GM19397 (cell line): ENCODE measurements at regions not wholly inside any gene's neighbourhood (a gene's known extent, or its start where the extent isn't known, plus 50 kb on each side); places are given as distances from the start of the nearest gene placed in this dataset.
"Not testable (repeated sequence)": the region's sequence is repeated elsewhere in the genome, so short reads cannot be mapped to it uniquely, and the experiment has no call there.

ENCODE experiments used
- ATAC-seq: cut with Tn5 transposase; IDR thresholded peaks from one replicate; pipeline ENCODE4 v1.9.1; 2021; ENCODE audit warnings: mild to moderate bottlenecking, moderate library complexity; ENCODE audit not compliant: unreplicated experiment

DNA sequence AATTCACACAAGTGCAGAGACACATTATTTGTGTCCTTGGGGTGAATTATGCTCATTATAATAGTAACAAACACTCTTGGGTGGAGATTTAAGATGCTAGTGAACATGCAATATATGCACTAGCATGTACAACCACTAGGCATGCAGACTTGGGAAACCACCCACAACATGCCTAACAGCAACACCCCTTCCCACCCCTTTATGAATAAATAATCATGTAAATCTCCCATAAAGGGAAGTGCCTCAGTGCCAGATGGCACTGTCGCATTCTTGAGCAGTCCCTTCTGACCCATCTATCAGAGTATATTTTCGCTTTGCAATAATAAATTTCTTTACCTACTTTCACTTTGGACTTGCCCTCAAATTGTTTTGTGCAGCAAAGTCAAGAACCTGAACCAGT, 1362.2 kb downstream of the OLFM4 start:
- ATAC-seq = no peak

DNA sequence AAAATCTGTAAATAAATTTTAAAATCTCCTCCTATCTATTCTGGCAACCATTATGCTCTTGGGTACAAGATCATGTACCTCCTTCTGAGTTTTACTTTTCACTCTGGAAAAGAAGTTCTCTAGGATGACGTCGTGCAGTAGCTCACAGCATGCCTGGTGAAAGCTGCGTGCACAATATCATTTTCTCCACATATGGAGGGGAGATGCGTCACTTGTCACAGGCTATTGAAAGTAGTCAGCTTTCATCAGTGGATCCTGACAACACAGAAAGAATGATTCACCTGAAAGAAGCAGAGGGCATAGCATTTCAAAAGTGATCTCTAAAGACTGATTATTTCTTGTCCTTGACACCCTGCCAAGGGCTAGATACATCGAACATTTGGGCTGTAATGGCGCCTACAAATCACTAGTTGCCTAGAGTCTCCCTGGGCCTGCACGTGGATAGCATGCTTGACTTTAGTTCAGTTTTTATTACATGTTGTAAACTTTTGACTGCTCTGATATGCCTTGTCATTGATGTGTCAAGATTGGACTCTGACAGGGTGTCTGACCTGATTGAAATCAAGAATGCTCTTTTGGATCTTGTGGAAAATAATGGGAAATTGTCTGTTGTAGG, 1365.6 kb downstream of the OLFM4 start:
- ATAC-seq = no peak

GRCh38 chr13:54394908-54395307, 1366.3 kb downstream of the OLFM4 start:
- ATAC-seq = no peak

- ATAC-seq = no peak
Measured at GRCh38 chr13:54402495-54402894, 1373.9 kb downstream of the OLFM4 start.

GRCh38 chr13:54415753-54416366, 1387.2 kb downstream of the OLFM4 start:
- ATAC-seq = no peak

- ATAC-seq = not testable (repeated sequence)
Measured at GRCh38 chr13:54422946-54423345, 1394.3 kb downstream of the OLFM4 start.

GRCh38 chr13:54424344-54424743, 1395.7 kb downstream of the OLFM4 start:
- ATAC-seq = no peak

DNA sequence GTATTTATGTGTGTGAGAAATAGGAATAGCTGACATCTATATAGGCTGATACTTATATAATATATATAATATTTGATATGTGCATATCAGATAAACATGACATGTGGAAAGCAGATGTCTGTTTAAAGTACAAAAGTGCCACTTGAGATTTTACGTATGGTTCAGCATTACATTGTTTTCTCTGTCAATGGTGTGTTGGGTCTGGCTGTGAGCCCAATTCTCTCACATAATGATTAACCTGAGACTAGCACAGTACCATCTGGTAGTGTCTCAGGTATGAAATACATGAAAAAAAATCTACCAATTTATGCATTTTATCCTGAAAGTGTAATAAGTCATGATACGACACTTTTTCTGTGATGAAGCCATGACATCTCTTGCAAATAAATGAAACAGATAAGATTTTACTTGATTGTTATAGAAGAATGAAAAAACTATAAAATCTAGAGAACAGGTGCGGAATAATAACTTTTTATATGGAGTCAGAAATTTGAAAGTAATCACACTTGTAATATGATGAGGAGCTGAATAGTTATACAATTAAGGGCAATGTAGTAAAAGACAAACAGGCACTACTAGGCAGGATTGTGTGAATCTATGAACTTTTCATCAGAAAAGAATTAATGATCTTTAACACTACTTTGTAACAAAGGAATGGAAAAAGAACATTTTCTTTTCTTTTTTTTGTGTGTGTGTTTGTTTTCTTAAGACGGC, 1405.0 kb downstream of the OLFM4 start:
- no peak for ATAC-seq

GRCh38 chr13:54440853-54441400, 1412.3 kb downstream of the OLFM4 start:
- ATAC-seq = not testable (repeated sequence)

GRCh38 chr13:54445453-54445852, 1416.8 kb downstream of the OLFM4 start:
- no peak for ATAC-seq

DNA sequence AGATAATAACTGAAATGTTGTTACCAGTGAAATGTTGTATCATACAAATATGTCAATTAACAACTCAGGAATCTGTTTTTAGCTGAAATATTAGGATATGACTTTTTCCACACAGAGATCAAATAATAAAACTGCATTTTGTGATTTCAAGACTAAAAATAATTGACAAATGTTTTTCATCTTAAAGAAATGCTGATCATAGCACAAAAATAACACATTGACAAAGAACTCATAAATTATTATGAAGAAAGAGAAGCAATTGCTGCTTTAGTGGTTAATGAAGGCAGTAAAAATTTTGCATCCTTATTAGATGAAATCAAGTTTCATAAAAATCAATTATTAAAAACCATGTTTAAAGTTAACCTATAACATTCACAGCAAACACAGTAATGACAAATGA, 1417.3 kb downstream of the OLFM4 start:
- no peak for ATAC-seq

GRCh38 chr13:54449922-54450321, 1421.3 kb downstream of the OLFM4 start:
- no peak for ATAC-seq

- no peak for ATAC-seq
Measured at GRCh38 chr13:54484166-54484565, 1455.6 kb downstream of the OLFM4 start.

- ATAC-seq = no peak
Measured at GRCh38 chr13:54486421-54487166, 1458.0 kb downstream of the OLFM4 start.

GRCh38 chr13:54489359-54489758, 1460.7 kb downstream of the OLFM4 start:
- no peak for ATAC-seq

- no peak for ATAC-seq
Measured at GRCh38 chr13:54492995-54493394, 1464.4 kb downstream of the OLFM4 start.

DNA sequence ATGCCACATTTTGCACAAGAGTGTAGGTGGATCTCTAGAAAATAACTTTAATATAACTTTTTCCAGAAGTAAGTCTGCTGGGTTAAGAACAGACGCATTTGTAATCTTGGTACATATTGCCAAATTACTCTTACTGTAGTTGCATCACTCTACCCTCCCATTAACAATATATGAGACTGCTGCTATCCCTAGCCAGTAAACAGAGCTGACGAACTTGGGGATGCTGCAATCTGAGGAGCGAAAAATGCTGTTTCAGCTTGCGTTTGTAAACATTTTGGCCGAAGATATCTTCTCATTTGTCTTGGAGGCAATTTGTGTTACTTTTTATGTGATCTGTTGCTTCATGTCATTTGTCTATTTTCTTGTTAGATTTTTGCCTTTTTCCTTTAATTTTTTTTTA, 1482.8 kb downstream of the OLFM4 start:
- no peak for ATAC-seq

GRCh38 chr13:54513254-54513653, 1484.6 kb downstream of the OLFM4 start:
- ATAC-seq = no peak

GRCh38 chr13:54536112-54536511, 1507.5 kb downstream of the OLFM4 start:
- ATAC-seq = no peak

DNA sequence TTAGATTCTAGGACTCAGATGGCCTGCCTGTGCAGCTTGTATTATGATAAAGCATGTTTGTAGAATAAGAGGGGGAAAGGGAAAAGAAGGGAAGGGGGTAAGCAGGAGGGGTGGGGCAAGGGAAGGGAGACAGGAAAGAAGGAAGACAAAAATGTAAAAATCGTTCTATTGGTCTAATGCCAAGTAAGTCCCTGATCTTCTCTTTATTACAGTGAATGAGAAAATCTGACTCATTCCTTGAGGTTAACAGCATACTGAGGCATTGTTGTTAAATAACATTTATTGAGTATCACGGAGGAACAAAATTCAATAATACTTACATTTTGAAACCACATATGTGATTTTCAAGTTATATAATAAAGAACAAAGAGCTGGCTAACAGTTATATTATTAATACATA, 1534.7 kb downstream of the OLFM4 start:
- no peak for ATAC-seq

GRCh38 chr13:54572037-54572436, 1543.4 kb downstream of the OLFM4 start:
- ATAC-seq = not testable (repeated sequence)
